Tibial nerve (tissue), 4 donors: ENCODE measurements at regions not wholly inside any gene's neighbourhood (a gene's known extent, or its start where the extent isn't known, plus 50 kb on each side); places are given as distances from the start of the nearest gene placed in this dataset.

ENCODE experiments used
- DNase-seq, 2 donors: peaks; one replicate each; pipeline ENCODE4 v3.0.0-alpha.2; 2019; ENCODE audit warnings: low spot score in 2 of 2
- H3K27ac ChIP-seq, 4 donors: fragments of 200-600 bp; sonication (generic) in 3 of 4; one replicate each; pipeline ENCODE4 v1.5.1; 2017 to 2019; ENCODE audit warnings: mild to moderate bottlenecking in 1 of 4
- H3K27me3 ChIP-seq, 2 donors: fragments of 200-600 bp; sonication (generic) in 1 of 2; one replicate each; pipeline versions ENCODE4 v1.5.1 to v1.6.0; 2017 to 2019
- H3K36me3 ChIP-seq, 3 donors: fragments of 200-600 bp; sonication (generic); one replicate each; pipeline ENCODE4 v1.5.1; 2018 to 2019
- H3K4me1 ChIP-seq, 4 donors: fragments of 200-600 bp; sonication (generic) in 3 of 4; one replicate each; pipeline ENCODE4 v1.5.1; 2017 to 2019
- H3K4me3 ChIP-seq, 4 donors: fragments of 200-600 bp; sonication (generic) in 3 of 4; one replicate each; pipeline ENCODE4 v1.5.1; 2017 to 2019; ENCODE audit warnings: mild to moderate bottlenecking in 1 of 4, moderate library complexity in 1 of 4
- H3K9me3 ChIP-seq, 4 donors: fragments of 200-600 bp; sonication (generic) in 3 of 4; one replicate each; pipeline ENCODE4 v1.5.1; 2017 to 2019
- EP300 ChIP-seq, 2 donors: sonication (generic); formaldehyde crosslinking; IDR thresholded peaks; one replicate each; pipeline ENCODE4 v1.6.1; 2017; ENCODE audit warnings: antibody characterized with exemption in 2 of 2, mild to moderate bottlenecking in 1 of 2
- POLR2A ChIP-seq, 2 donors: fragments of 450-650 bp; IDR thresholded peaks; one replicate each; pipeline ENCODE4 v1.6.1; 2017; ENCODE audit warnings: antibody characterized with exemption in 2 of 2, mild to moderate bottlenecking in 2 of 2, moderate library complexity in 2 of 2
- WGBS, 2 donors: methylation state at CpG; one replicate each; pipeline ENCODE4 v1.1.5; 2018; 5-methylcytosine and 5-hydroxymethylcytosine counted together
- TF ChIP-seq, protein P1 (sequence below), 5 experiments: fragments of 200-600 bp in 3 of 5; fragments of 450-650 bp in 2 of 5; sonication (generic) in 3 of 5; IDR thresholded peaks; one replicate each; pipeline ENCODE4 v1.5.1; 2016 to 2019; ENCODE audit warnings: antibody characterized with exemption in 5 of 5, mild to moderate bottlenecking in 3 of 5, moderate library complexity in 2 of 5

DNA sequence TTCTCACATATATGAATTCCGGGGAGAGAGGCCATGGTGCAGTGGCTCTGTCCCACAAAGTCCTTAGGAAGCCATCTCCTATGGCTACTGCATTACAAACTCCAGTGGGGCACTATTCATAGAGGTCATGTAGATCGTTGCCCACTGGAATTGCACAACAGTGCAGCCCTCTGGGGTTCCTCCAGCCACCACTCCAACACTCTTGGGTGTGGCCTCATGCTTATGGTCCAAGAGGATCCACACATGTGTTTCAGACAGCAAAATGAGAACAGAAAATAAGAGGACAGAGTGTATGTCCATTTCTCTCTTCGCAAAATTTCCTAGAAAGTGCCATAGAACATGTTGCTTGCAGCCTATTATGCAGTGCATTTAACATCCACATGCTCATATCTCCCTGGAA lies 444.2 kb upstream of the FAM241A start:
- H3K9me3 ChIP-seq: no peaks in the 10 kb centered on the region
- no peaks in the 10 kb centered on the region for H3K36me3 ChIP-seq
- H3K27me3 ChIP-seq: no peaks in the 10 kb centered on the region
- H3K27ac ChIP-seq: no peak overlapping the region
- WGBS, 2 donors: 80 to 83% methylated on average over 3 of the region's 3 CpGs
- H3K4me1 ChIP-seq: no peaks in the 10 kb centered on the region
- TF ChIP-seq, protein P1, sequence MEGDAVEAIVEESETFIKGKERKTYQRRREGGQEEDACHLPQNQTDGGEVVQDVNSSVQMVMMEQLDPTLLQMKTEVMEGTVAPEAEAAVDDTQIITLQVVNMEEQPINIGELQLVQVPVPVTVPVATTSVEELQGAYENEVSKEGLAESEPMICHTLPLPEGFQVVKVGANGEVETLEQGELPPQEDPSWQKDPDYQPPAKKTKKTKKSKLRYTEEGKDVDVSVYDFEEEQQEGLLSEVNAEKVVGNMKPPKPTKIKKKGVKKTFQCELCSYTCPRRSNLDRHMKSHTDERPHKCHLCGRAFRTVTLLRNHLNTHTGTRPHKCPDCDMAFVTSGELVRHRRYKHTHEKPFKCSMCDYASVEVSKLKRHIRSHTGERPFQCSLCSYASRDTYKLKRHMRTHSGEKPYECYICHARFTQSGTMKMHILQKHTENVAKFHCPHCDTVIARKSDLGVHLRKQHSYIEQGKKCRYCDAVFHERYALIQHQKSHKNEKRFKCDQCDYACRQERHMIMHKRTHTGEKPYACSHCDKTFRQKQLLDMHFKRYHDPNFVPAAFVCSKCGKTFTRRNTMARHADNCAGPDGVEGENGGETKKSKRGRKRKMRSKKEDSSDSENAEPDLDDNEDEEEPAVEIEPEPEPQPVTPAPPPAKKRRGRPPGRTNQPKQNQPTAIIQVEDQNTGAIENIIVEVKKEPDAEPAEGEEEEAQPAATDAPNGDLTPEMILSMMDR (IDR thresholded peaks at IDR 0.05): no peak
- TF ChIP-seq EP300 (IDR thresholded peaks at IDR 0.05): no peak
- TF ChIP-seq POLR2A (IDR thresholded peaks at IDR 0.05): no peak
- no peak for DNase-seq
- H3K4me3 ChIP-seq: no peak overlapping the region

DNA sequence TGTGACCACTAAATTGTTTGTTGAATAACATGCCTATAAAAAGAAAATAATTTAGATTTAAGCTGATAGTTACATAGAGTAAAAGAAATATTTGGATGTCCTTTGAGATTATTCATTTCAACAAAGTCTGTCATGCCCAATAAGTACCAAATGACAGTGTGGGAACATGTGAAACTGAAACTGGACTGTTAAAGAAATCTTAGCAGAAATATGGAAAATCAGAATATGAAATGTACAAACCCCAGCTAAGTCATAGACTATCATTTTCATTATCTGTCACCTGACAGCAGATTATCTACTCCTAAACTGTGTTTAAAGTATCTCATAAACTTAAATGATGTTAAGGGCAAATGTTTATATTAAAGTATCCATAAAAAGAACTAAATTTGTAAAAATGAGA lies 437.8 kb upstream of the FAM241A start:
- H3K9me3 ChIP-seq: no peaks in the 10 kb centered on the region
- H3K27me3 ChIP-seq: no peaks in the 10 kb centered on the region
- TF ChIP-seq, protein P1 (IDR thresholded peaks at IDR 0.05): no peak
- no peak for TF ChIP-seq POLR2A (IDR thresholded peaks at IDR 0.05)
- TF ChIP-seq EP300 (IDR thresholded peaks at IDR 0.05): no peak
- DNase-seq: no peak
- H3K4me1 ChIP-seq: no peaks in the 10 kb centered on the region
- no peaks in the 10 kb centered on the region for H3K36me3 ChIP-seq
- no peak overlapping the region for H3K27ac ChIP-seq
- H3K4me3 ChIP-seq: no peak overlapping the region

DNA sequence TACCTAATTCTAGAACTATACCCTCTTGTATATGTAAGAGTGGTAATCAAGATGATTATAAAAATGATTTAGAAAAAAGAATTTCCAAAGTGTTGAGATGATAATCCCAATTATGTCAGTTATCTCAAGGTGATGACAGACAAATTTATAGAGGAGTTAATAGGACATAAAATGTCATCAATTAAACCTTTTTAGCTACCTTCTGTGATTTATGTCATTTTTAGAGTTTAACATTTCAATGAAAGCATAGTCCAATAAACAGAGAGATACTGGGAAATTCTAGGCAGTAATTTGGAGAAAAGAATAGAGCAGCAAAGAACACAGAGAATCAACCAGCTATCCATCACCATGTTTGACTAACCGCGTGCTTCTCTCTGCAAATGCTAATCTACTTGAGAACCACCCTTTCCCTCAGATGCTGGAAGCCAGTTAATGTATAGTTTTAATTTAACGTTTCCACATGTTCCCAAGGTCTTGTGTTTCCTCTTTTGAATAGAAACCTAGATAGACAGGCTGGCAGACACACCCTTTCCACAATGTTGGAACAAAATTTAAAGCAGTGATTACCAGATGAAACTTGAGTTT lies 433.1 kb upstream of the FAM241A start:
- Histone ChIP-seq H3K36me3 (no peaks in the 10 kb centered on the region), H3K27me3 (no peaks in the 10 kb centered on the region), H3K9me3 (no peaks in the 10 kb centered on the region), H3K27ac (no peak overlapping the region), H3K4me3 (no peak overlapping the region), H3K4me1 (no peaks in the 10 kb centered on the region)
- DNase-seq: no peak
- WGBS, 2 donors: 63 to 67% methylated on average over 3 of the region's 3 CpGs
- TF ChIP-seq, protein P1 (IDR thresholded peaks at IDR 0.05): no peak
- no peak for TF ChIP-seq EP300 (IDR thresholded peaks at IDR 0.05)
- no peak for TF ChIP-seq POLR2A (IDR thresholded peaks at IDR 0.05)

DNA sequence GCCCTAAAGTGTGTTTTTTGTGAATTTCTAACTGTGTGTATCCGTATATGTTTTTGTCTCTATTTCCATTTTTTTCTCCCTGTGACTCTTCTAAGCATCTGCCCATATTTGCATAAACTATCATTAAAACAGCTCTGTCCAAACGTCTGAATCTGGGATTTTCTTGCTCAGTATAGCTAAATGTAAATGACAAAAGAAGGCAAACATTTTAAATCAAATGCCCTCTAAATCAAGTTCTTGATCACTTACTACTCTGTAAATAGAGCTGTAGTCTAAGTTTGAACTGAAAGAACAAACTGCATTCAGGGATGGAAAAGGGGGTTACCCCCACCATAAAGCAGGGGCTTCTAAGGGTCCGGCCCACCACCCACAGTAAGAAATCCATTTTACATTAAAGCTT lies 432.0 kb upstream of the FAM241A start:
- H3K4me3 ChIP-seq: no peak overlapping the region
- WGBS, 2 donors: 64 to 71% methylated on average over 3 of the region's 3 CpGs
- H3K36me3 ChIP-seq: no peaks in the 10 kb centered on the region
- peaks cover 0 to 4% (median 0%) of the 10 kb centered on the region in 4 donors for H3K4me1 ChIP-seq
- no peaks in the 10 kb centered on the region for H3K27me3 ChIP-seq
- H3K27ac ChIP-seq: no peak overlapping the region
- DNase-seq: no peak
- TF ChIP-seq, protein P1 (IDR thresholded peaks at IDR 0.05): no peak
- no peak for TF ChIP-seq POLR2A (IDR thresholded peaks at IDR 0.05)
- no peak for TF ChIP-seq EP300 (IDR thresholded peaks at IDR 0.05)
- H3K9me3 ChIP-seq: no peaks in the 10 kb centered on the region

DNA sequence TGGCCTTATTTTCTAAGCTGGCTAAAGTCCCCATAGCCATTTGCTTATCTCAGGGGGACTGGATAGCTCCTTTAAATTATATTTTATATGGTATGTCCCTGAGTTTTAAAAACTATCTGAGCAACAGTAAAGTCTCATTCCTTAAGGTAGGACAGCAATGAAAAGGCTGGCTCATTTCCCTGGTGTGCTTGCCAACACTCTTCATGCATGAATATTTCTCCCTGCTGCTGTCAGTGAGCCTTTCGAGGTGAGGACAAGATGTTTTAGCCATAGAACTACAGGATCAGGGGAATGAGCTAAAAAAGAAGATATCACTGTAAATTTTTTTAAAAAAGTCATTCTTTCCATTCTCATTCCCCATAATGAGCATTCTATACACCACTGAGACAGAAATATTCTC lies 427.3 kb upstream of the FAM241A start:
- no peaks in the 10 kb centered on the region for H3K9me3 ChIP-seq
- peaks cover 0 to 4% (median 0%) of the 10 kb centered on the region in 4 donors for H3K4me1 ChIP-seq
- no peak overlapping the region for H3K27ac ChIP-seq
- 43% methylated on average over 1 of the region's 1 CpG for WGBS, 2 donors
- H3K27me3 ChIP-seq: no peaks in the 10 kb centered on the region
- DNase-seq: no peak
- H3K4me3 ChIP-seq: no peak overlapping the region
- TF ChIP-seq EP300 (IDR thresholded peaks at IDR 0.05) (no peak), POLR2A (IDR thresholded peaks at IDR 0.05) (no peak)
- TF ChIP-seq, protein P1 (IDR thresholded peaks at IDR 0.05): no peak
- H3K36me3 ChIP-seq: no peaks in the 10 kb centered on the region
